KOPT-K1 (cell line): ENCODE measurements at regions not wholly inside any gene's neighbourhood (a gene's known extent, or its start where the extent isn't known, plus 50 kb on each side); places are given as distances from the start of the nearest gene placed in this dataset.
"Not testable (repeated sequence)": the region's sequence is repeated elsewhere in the genome, so short reads cannot be mapped to it uniquely, and the experiment has no call there.

Experiments used
- H3K27ac ChIP-seq: fragments of 200-600 bp; sonication (generic); 2 replicates; pipeline ENCODE4 v1.5.1; 2016; ENCODE audit warnings: antibody characterized with exemption, mild to moderate bottlenecking, low read depth, low read length; ENCODE audit not compliant: poor library complexity, severe bottlenecking
- H3K36me3 ChIP-seq: fragments of 200-600 bp; sonication (generic); 2 replicates; pipeline ENCODE4 v1.5.1; 2017; ENCODE audit warnings: antibody characterized with exemption, mild to moderate bottlenecking, low read length, moderate library complexity; ENCODE audit not compliant: insufficient read depth
- H3K9me3 ChIP-seq: fragments of 200-600 bp; sonication (generic); 2 replicates; pipeline ENCODE4 v1.5.1; 2017; ENCODE audit warnings: antibody characterized with exemption, low read length, mild to moderate bottlenecking; ENCODE audit not compliant: insufficient read depth, poor library complexity, severe bottlenecking

DNA sequence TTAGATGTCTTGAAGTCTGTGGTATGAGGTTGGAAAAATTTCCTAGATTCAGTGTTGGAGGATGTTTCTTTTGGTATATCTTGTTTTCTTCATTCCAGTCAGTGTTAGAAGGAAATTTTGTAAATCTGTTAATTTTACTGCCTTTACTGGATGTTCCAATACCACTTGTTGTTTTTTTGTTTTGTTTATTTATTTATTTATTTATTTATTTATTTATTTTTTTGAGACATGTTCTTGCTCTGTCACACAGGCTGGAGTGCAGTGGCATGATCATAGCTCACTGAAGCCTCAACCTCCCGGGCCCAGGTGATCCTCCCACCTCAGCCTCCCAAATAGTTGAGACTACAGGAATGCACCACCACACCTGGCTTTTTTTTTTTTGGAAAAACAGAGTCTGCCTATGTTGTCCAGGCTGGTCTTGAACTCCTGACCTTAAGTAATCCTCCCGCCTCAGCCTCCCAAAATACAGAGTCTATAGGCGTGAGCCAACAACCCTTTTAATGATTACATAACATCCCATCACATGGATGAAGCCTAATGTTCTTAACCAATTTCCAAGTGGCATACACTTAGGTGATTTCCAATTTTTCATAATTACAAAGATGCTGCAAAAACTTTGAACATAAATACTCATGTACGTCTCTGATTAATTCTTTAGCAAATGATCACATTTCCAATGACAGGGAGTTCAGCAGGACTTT is 52.8 kb upstream of the WAC start:
- Histone ChIP-seq H3K27ac (no peak overlapping the region), H3K9me3 (peaks cover 3% of the 10 kb centered on the region), H3K36me3 (no peaks in the 10 kb centered on the region)

GRCh38 chr10:28480628-28480965 is 52.3 kb upstream of the WAC start:
- Histone ChIP-seq H3K27ac (no peak overlapping the region), H3K36me3 (no peaks in the 10 kb centered on the region), H3K9me3 (peaks cover 3% of the 10 kb centered on the region)

GRCh38 chr10:28481346-28481745 is 51.6 kb upstream of the WAC start:
- not testable (repeated sequence) for H3K27ac ChIP-seq, H3K9me3 ChIP-seq, H3K36me3 ChIP-seq

DNA sequence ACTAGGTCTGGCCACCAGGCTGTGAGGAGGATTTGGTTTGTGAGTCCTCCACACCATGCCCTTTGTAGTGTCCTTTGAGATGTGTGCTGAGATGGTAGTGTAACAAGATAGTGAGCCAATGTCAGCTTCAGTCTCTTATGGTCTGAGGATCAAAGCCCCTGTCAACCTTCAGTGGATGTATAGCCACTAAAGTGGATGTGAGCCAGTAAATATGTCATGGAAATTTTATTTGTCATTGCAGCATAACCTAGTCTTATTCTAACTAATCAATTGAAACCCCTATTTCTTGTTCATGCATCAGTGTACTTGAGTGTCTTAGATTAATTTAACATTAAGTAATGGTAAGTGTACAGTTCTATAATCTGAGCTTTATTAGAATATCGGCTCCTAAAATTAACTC is 51.0 kb upstream of the WAC start:
- H3K27ac ChIP-seq, result no peak overlapping the region
- H3K36me3 ChIP-seq, result no peaks in the 10 kb centered on the region
- peaks cover 3% of the 10 kb centered on the region for H3K9me3 ChIP-seq
